HepG2 (cell line): ENCODE measurements at regions not wholly inside any gene's neighbourhood (a gene's known extent, or its start where the extent isn't known, plus 50 kb on each side); places are given as distances from the start of the nearest gene placed in this dataset.
A peak's percentile ranks its signal among the peaks of the same experiment; 100 is the strongest.

Experiments used
- ATAC-seq: fragments of 200-7000 bp; cut with Tn5 transposase; 3 replicates; pipeline ENCODE4 v1.9.1; 2020; ENCODE audit warnings: mild to moderate bottlenecking, moderate library complexity
- BruUV-seq: library from RNA; stranded (reverse); fragments of 400-500 nt; replicated peaks from 2 replicates; lab custom pipeline; 2021; lab: Mats Ljungman, UMichigan
- CTCF ChIA-PET: fragments of 300-600 bp; formaldehyde crosslinking; extraction: SDS; loops from one replicate; lab custom pipeline; 2021; ENCODE audit warnings: low total read pairs, inconsistent platforms, low intra/inter-chr PET ratio; lab: Yijun Ruan, JAX
- POLR2A ChIA-PET: fragments of 350-600 bp; sonication (Branson Sonifier 250); formaldehyde crosslinking; loops from one replicate; lab custom pipeline; 2020; ENCODE audit warnings: antibody characterized with exemption, inconsistent platforms; lab: Yijun Ruan, JAX
- DNase-seq: peaks from one replicate; pipeline ENCODE4 v3.0.0-alpha.2; 2015; ENCODE audit warnings: low spot score
- FAIRE-seq: peaks from 3 replicates; lab custom pipeline; 2011; peaks lifted over from hg19 to GRCh38; lab: Jason Lieb, UNC
- H2AFZ ChIP-seq: one replicate; pipeline ENCODE4 v1.6.1; 2011; ENCODE audit warnings: low read length, inconsistent platforms
- H3K27ac ChIP-seq: fragments of 300-600 bp; 3 replicates; pipeline ENCODE4 v1.8.0; 2011; ENCODE audit warnings: mixed run types, mild to moderate bottlenecking, mixed read lengths, low read length, inconsistent platforms; ENCODE audit not compliant: insufficient read depth; ENCODE audit errors: extremely low read length
- H3K27me3 ChIP-seq, 2 experiments: fragments of 200-600 bp in 1 of 2; 2 replicates in 1 of 2; 3 replicates in 1 of 2; pipeline versions ENCODE4 v1.6.0 to v1.8.0; 2011; ENCODE audit warnings: low read length in 2 of 2, mild to moderate bottlenecking in 2 of 2, moderate library complexity in 2 of 2, inconsistent platforms in 1 of 2; ENCODE audit not compliant: insufficient read depth in 2 of 2, control insufficient read depth in 1 of 2
- H3K36me3 ChIP-seq, 2 experiments: fragments of 200-600 bp in 1 of 2; replicated peaks in 1 of 2; 2 replicates in 1 of 2; 3 replicates in 1 of 2; pipeline versions ENCODE4 v1.5.1 to v1.8.0; 2011; ENCODE audit warnings: low read length in 2 of 2, inconsistent platforms in 1 of 2; ENCODE audit not compliant: insufficient read depth in 2 of 2, control insufficient read depth in 1 of 2
- H3K4me1 ChIP-seq: 2 replicates; pipeline ENCODE4 v1.5.1; 2012; ENCODE audit warnings: low read length, inconsistent platforms; ENCODE audit not compliant: insufficient read depth
- H3K4me2 ChIP-seq: 2 replicates; pipeline ENCODE4 v1.6.0; 2011; ENCODE audit warnings: low read depth, low read length, inconsistent platforms
- H3K4me3 ChIP-seq, 3 experiments: fragments of 200-600 bp in 1 of 3; sonication (generic), shearing (Covaris generic) in 1 of 3; replicated peaks in 1 of 3; 2 replicates each; pipeline ENCODE4 v1.5.1; 2011 to 2016; ENCODE audit warnings: low read length in 3 of 3, inconsistent platforms in 2 of 3, low read depth in 2 of 3, mild to moderate bottlenecking in 2 of 3, control low read depth in 1 of 3, mixed read lengths in 1 of 3; ENCODE audit not compliant: insufficient read depth in 1 of 3
- H3K79me2 ChIP-seq: one replicate; pipeline ENCODE4 v1.6.1; 2011; ENCODE audit warnings: low read length, inconsistent platforms; ENCODE audit not compliant: insufficient read depth
- H3K9ac ChIP-seq: 2 replicates; pipeline ENCODE4 v1.6.0; 2011; ENCODE audit warnings: mild to moderate bottlenecking, low read depth, low read length, inconsistent platforms; ENCODE audit not compliant: insufficient read depth
- H3K9me3 ChIP-seq: 2 replicates; pipeline ENCODE4 v1.5.1; 2012; ENCODE audit warnings: mild to moderate bottlenecking, low read length
- H4K20me1 ChIP-seq: 2 replicates; pipeline ENCODE4 v1.6.0; 2011; ENCODE audit warnings: inconsistent platforms, mild to moderate bottlenecking, low read length, moderate library complexity; ENCODE audit not compliant: insufficient read depth
- CREM ChIP-seq, 2 experiments: sonication (generic) in 1 of 2; formaldehyde crosslinking in 1 of 2; IDR thresholded peaks; 2 replicates each; pipeline versions ENCODE4 v1.4.0 to v1.6.1; 2016 to 2020; ENCODE audit warnings: antibody characterized with exemption in 1 of 2, mild to moderate bottlenecking in 1 of 2, missing genetic modification reagents in 1 of 2
- GLI4 ChIP-seq: sonication (generic); formaldehyde crosslinking; IDR thresholded peaks from 2 replicates; pipeline ENCODE4 v1.5.1; 2020; ENCODE audit warnings: missing genetic modification reagents, mild to moderate bottlenecking, moderate library complexity, borderline replicate concordance
- MEF2D ChIP-seq: sonication (generic); formaldehyde crosslinking; IDR thresholded peaks from 2 replicates; pipeline ENCODE4 v1.5.1; 2020; ENCODE audit warnings: mild to moderate bottlenecking, missing genetic modification reagents
- PRPF4 ChIP-seq: fragments of 200-400 bp; formaldehyde crosslinking; IDR thresholded peaks from 2 replicates; pipeline ENCODE4 v1.6.1; 2016; ENCODE audit warnings: low read length, low read depth; ENCODE audit not compliant: poor library complexity, severe bottlenecking
- SKI ChIP-seq: fragments of 450-650 bp; IDR thresholded peaks from one replicate; pipeline ENCODE4 v1.6.1; 2018; ENCODE audit warnings: mild to moderate bottlenecking; ENCODE audit not compliant: partially characterized antibody
- SP4 ChIP-seq: sonication (generic); formaldehyde crosslinking; IDR thresholded peaks from 2 replicates; pipeline ENCODE4 v1.8.1; 2023; ENCODE audit warnings: mild to moderate bottlenecking, missing genetic modification reagents
- ZSCAN30 ChIP-seq: sonication (generic); formaldehyde crosslinking; IDR thresholded peaks from 2 replicates; pipeline ENCODE4 v1.5.0; 2020; ENCODE audit warnings: mild to moderate bottlenecking, missing genetic modification reagents
- WGBS: methylation state at CpG from one replicate; pipeline ENCODE4 v1.1.6; 2017; ENCODE audit warnings: low lambda C conversion rate; 5-methylcytosine and 5-hydroxymethylcytosine counted together
- in situ Hi-C: cut with HindIII; loops from 2 replicates; pipeline ENCODE4 v1.10.0; 2017; ENCODE audit warnings: low pct_unique_long_range_greater_than_20kb; ENCODE audit not compliant: extremely low pct_ligation_motif_present
- intact Hi-C: fragments of 100-400 bp; cut with micrococcal nuclease; formaldehyde crosslinking; loops from one replicate; pipeline ENCODE4 v1.10.0; 2022; ENCODE audit not compliant: unreplicated experiment
- TF ChIP-seq, protein P1 (sequence below): sonication (generic); formaldehyde crosslinking; IDR thresholded peaks from 2 replicates; pipeline ENCODE4 v1.8.1; 2023; ENCODE audit warnings: missing genetic modification reagents, mild to moderate bottlenecking, borderline replicate concordance

DNA sequence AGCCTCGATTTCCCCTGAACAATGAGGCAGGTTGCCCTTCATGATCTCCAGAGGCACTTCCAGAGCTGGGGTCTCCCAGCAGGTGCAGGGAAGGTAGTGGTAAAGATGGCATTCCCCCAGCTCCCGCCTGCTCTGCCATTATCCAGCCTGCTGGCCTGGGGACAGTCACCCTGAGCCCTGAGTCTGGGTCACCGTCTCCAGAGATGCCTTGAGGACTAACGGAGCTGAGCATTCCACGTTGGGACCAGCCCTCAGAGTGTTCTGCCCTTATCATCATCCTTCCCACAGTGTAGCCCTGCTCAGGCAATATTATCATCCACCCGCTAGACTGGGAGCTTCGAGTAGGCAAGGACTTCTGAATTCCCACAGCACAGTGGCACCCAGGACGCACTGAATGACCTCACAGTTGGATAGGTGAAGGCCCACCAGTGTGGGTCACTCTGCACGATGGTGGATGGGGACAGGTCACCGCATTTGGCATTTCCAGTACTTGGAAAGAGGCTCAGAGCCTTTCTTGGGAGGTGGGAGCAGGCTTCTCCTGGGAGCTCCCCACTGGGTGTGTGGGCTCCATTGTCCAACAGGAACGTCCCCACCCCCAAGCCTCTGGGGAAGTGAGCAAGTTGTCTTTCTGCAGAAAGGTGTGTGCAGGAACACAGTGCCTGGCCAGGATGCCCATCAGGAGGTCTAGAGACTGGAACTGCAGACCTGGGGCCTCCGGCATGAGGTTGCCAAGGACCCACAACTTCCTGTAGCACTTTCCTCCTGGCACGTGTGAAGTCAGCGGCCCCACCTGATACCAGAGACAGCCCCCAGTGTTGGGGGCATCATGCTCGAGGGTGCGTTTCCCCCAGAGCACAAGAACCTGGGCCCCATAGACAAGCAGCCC is 51.4 kb upstream of the WNT7B start:
- no peak overlapping the region for H3K27ac ChIP-seq
- no peaks in the 10 kb centered on the region for H3K9me3 ChIP-seq
- no peaks in the 10 kb centered on the region for H3K79me2 ChIP-seq
- H3K9ac ChIP-seq = no peak overlapping the region
- no TSS peak for BruUV-seq
- CTCF ChIA-PET = no interaction called here
- TF ChIP-seq CREM (IDR thresholded peaks at IDR 0.05) = no peak
- TF ChIP-seq CREM (CRISPR knock-in tag; IDR thresholded peaks at IDR 0.05) = no peak
- TF ChIP-seq PRPF4 = no peak
- TF ChIP-seq, protein P1, sequence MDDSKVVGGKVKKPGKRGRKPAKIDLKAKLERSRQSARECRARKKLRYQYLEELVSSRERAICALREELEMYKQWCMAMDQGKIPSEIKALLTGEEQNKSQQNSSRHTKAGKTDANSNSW (CRISPR knock-in tag) = no peak
- no peak for TF ChIP-seq MEF2D
- no peak for TF ChIP-seq GLI4 (CRISPR knock-in tag)
- TF ChIP-seq SKI = no peak
- no peak for TF ChIP-seq ZSCAN30
- TF ChIP-seq SP4 = no peak
- WGBS = 65% methylated on average over 5 of the region's 16 CpGs
- no peak overlapping the region for H2AFZ ChIP-seq
- ATAC-seq (no peak), DNase-seq (no peak), FAIRE-seq (no peak)
- H3K27me3 ChIP-seq = peaks cover 7 to 49% of the 10 kb centered on the region in 2 experiments
- H3K4me3 ChIP-seq = peak overlapping the region in 1 of 3 experiments; percentile 71; a peak in 1 of 6 replicates
- intact Hi-C loops (no loop called here), in situ Hi-C loops (no loop called here)
- no peaks in the 10 kb centered on the region for H4K20me1 ChIP-seq
- peaks cover 60% of the 10 kb centered on the region for H3K4me1 ChIP-seq
- POLR2A ChIA-PET = interaction anchor here (1.0 to 2.1 kb wide), 3 partner anchors 8 to 17 kb away, joined by 3 to 14 read pairs (median 4); no protein-coding TSS in a partner anchor
- H3K4me2 ChIP-seq = no peak overlapping the region
- no peaks in the 10 kb centered on the region for H3K36me3 ChIP-seq
